ENCODE measurements at regions not wholly inside any gene's neighbourhood (a gene's known extent, or its start where the extent isn't known, plus 50 kb on each side); places are given as distances from the start of the nearest gene placed in this dataset.

DNA sequence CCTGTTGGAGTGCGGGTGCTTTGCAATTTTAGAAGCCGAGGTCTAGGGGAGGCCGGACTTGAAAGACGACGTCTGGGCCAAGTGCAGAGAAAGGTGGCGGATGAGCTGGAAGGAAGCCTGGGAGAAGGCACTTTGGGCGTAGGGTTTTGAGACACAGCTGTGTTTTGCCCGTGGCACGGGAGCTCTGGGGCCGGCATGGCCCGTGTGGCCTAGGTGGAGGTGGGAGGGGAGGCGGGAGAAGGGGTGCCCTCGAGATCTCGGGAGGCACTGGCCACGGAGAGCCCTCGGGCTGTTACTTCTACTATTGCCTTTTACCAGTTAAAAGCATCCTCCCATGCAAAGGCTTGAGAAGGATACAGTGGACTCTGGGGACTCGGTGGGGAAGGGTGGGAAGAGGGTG lies 161.9 kb downstream of the FOXL1 start:
- no peaks in the 10 kb centered on the region for H3K36me3 ChIP-seq (ENCODE audit: control insufficient read depth, insufficient read depth, low read length)
- H3K27ac ChIP-seq: no peak overlapping the region
- no peak overlapping the region for H2AFZ ChIP-seq
- no peak overlapping the region for H3K4me3 ChIP-seq (ENCODE audit: low read depth, low read length)
- no peaks in the 10 kb centered on the region for H3K9me3 ChIP-seq (ENCODE audit: control insufficient read depth, low read length)
- no peaks in the 10 kb centered on the region for H3K4me1 ChIP-seq
- H3K79me2 ChIP-seq: no peaks in the 10 kb centered on the region
- no peaks in the 10 kb centered on the region for H3K27me3 ChIP-seq (ENCODE audit: control insufficient read depth, insufficient read depth, low read length)
- TF ChIP-seq, protein P1, sequence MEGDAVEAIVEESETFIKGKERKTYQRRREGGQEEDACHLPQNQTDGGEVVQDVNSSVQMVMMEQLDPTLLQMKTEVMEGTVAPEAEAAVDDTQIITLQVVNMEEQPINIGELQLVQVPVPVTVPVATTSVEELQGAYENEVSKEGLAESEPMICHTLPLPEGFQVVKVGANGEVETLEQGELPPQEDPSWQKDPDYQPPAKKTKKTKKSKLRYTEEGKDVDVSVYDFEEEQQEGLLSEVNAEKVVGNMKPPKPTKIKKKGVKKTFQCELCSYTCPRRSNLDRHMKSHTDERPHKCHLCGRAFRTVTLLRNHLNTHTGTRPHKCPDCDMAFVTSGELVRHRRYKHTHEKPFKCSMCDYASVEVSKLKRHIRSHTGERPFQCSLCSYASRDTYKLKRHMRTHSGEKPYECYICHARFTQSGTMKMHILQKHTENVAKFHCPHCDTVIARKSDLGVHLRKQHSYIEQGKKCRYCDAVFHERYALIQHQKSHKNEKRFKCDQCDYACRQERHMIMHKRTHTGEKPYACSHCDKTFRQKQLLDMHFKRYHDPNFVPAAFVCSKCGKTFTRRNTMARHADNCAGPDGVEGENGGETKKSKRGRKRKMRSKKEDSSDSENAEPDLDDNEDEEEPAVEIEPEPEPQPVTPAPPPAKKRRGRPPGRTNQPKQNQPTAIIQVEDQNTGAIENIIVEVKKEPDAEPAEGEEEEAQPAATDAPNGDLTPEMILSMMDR (IDR thresholded peaks at IDR 0.05): no peak
- H3K4me2 ChIP-seq (ENCODE audit: low read length): no peak overlapping the region
- H3K9ac ChIP-seq: no peak overlapping the region

DNA sequence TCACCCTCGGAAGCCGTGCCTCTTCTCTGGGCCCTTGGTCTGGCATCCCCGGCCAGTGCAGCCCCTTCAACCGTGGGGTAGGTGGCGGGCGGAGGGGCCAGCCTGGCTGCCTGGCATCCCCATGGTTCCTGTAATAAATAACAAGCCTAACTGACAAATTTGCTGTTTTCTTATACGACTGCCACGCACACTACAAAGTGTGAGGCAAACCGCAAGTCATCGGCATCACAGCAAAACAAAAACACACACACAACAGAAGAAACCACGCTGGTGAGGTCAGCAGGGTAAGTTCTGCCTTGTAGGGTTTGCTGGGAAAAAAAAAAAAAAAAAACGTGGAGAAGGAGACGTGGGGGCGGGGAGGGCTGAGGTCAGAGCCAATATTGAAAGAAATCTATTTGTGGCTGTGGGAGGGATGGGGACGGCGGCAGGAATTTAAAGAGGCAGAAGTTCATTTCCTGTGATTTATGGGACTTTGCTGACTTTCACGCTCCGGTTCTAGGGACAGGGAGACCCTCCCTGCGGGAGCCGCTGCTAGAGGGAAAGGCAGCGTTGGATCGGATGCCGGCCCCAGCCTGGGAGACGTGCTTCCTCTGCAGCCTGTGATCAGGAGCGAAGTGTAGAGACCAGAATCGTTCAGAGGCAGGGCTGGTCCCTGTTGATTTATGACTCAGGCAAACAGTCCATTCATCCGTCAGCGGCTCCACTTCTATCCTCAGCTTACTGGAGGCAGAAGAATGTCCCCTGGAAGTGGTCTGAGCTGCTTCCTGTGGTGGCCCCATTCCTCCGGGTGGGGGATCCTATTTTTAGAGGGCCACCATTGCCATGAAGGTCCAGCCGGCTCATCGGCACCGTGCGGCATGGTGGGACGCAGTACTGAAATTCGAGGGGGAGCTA lies 162.8 kb downstream of the FOXL1 start:
- H3K4me2 ChIP-seq (ENCODE audit: low read length): no peak overlapping the region
- H2AFZ ChIP-seq: no peak overlapping the region
- H3K9me3 ChIP-seq (ENCODE audit: control insufficient read depth, low read length): no peaks in the 10 kb centered on the region
- no peaks in the 10 kb centered on the region for H3K79me2 ChIP-seq
- H3K4me3 ChIP-seq (ENCODE audit: low read depth, low read length): no peak overlapping the region
- H3K27ac ChIP-seq: peak overlapping the region; percentile 24
- H3K36me3 ChIP-seq (ENCODE audit: control insufficient read depth, insufficient read depth, low read length): no peaks in the 10 kb centered on the region
- no peaks in the 10 kb centered on the region for H3K27me3 ChIP-seq (ENCODE audit: control insufficient read depth, insufficient read depth, low read length)
- no peaks in the 10 kb centered on the region for H3K4me1 ChIP-seq
- no peak overlapping the region for H3K9ac ChIP-seq
- TF ChIP-seq, protein P1 (IDR thresholded peaks at IDR 0.05): no peak

DNA sequence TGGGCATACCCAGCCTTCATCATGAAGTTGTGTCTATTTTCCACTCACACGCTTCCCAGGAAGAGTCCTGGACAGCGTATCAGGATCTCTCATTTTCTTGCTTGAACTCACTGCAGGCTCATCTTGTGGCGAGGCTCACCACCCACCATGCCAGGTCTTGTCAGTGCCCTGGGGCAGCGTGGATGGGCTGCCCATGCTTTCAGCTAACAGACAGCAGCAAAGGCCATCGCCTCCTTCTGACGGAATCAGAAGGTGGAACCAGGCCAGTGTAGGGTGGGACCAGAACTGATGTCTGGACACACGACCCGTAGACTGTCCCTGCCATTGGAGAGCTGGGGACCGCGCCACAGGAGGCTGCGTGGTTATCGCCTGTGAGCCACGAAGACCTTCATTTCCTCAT lies 169.4 kb downstream of the FOXL1 start:
- H3K4me2 ChIP-seq (ENCODE audit: low read length): no peak overlapping the region
- H3K79me2 ChIP-seq: no peaks in the 10 kb centered on the region
- no peak overlapping the region for H2AFZ ChIP-seq
- no peak overlapping the region for H3K9ac ChIP-seq
- no peaks in the 10 kb centered on the region for H3K27me3 ChIP-seq (ENCODE audit: control insufficient read depth, insufficient read depth, low read length)
- H3K36me3 ChIP-seq (ENCODE audit: control insufficient read depth, insufficient read depth, low read length): no peaks in the 10 kb centered on the region
- H3K4me3 ChIP-seq (ENCODE audit: low read depth, low read length): no peak overlapping the region
- TF ChIP-seq, protein P1 (IDR thresholded peaks at IDR 0.05): no peak
- H3K27ac ChIP-seq: no peak overlapping the region
- H3K4me1 ChIP-seq: no peaks in the 10 kb centered on the region
- H3K9me3 ChIP-seq (ENCODE audit: control insufficient read depth, low read length): no peaks in the 10 kb centered on the region

DNA sequence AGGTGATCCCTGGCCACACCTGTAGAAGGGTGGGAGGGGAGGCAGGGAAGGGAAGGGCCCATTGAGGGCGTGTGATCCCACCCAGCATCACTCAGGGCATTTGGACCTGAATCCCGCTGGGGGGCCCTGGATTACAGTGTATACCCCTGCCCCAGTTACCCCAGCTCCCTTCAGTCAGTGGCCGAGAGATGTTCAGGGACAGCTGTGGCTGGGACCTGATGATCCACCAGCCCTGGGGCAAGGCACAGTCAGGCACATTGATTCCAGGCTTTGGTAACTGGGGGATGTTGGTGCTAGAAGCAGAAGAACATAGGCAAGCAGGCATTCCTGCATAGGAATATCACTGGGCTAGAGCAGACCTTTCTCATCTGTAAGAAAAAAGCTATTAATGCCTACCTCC lies 170.3 kb downstream of the FOXL1 start:
- no peak overlapping the region for H2AFZ ChIP-seq
- no peaks in the 10 kb centered on the region for H3K4me1 ChIP-seq
- H3K4me3 ChIP-seq (ENCODE audit: low read depth, low read length): no peak overlapping the region
- TF ChIP-seq, protein P1 (IDR thresholded peaks at IDR 0.05): no peak
- H3K79me2 ChIP-seq: no peaks in the 10 kb centered on the region
- H3K36me3 ChIP-seq (ENCODE audit: control insufficient read depth, insufficient read depth, low read length): no peaks in the 10 kb centered on the region
- no peak overlapping the region for H3K27ac ChIP-seq
- H3K27me3 ChIP-seq (ENCODE audit: control insufficient read depth, insufficient read depth, low read length): no peaks in the 10 kb centered on the region
- no peaks in the 10 kb centered on the region for H3K9me3 ChIP-seq (ENCODE audit: control insufficient read depth, low read length)
- H3K9ac ChIP-seq: no peak overlapping the region
- no peak overlapping the region for H3K4me2 ChIP-seq (ENCODE audit: low read length)
